GM12878 (cell line): ENCODE measurements at regions not wholly inside any gene's neighbourhood (a gene's known extent, or its start where the extent isn't known, plus 50 kb on each side); places are given as distances from the start of the nearest gene placed in this dataset.

Source experiments
- ATAC-seq: fragments of 200-7000 bp; cut with Tn5 transposase; 3 replicates; pipeline ENCODE4 v1.9.1; 2020; ENCODE audit warnings: mild to moderate bottlenecking, moderate library complexity
- BruUV-seq: library from RNA; stranded (reverse); fragments of 400-500 nt; replicated peaks from 2 replicates; lab custom pipeline; 2021; lab: Mats Ljungman, UMichigan
- CTCF ChIA-PET: fragments of 300-600 bp; sonication (Branson Sonifier 250); formaldehyde crosslinking; extraction: SDS; loops from one replicate; lab custom pipeline; 2021; ENCODE audit warnings: inconsistent platforms; lab: Yijun Ruan, JAX
- POLR2A ChIA-PET: fragments of 350-600 bp; formaldehyde crosslinking; extraction: SDS; loops from one replicate; lab custom pipeline; 2021; ENCODE audit warnings: inconsistent platforms; lab: Charles Lee
- RAD21 ChIA-PET: fragments of 300-600 bp; sonication (Branson Sonifier 250); formaldehyde crosslinking; loops from one replicate; lab custom pipeline; 2023; ENCODE audit warnings: antibody characterized with exemption; ENCODE audit not compliant: unreplicated experiment; lab: Charles Lee
- SMC1A ChIA-PET: fragments of 300-600 bp; sonication (Branson Sonifier 250); formaldehyde crosslinking; loops from one replicate; lab custom pipeline; 2023; ENCODE audit not compliant: unreplicated experiment, uncharacterized antibody; lab: Charles Lee
- DNase-seq: peaks from one replicate; pipeline ENCODE4 v3.0.0-alpha.2; 2011; ENCODE audit warnings: low read depth, low spot score
- FAIRE-seq: peaks from 3 replicates; lab custom pipeline; 2011; peaks lifted over from hg19 to GRCh38; lab: Jason Lieb, UNC
- H2AFZ ChIP-seq: 2 replicates; pipeline ENCODE4 v1.6.0; 2011; ENCODE audit warnings: low read depth, low read length, control low read depth; ENCODE audit not compliant: control insufficient read depth
- H3K27ac ChIP-seq: 2 replicates; pipeline ENCODE4 v1.5.1; 2011; ENCODE audit warnings: control low read depth; ENCODE audit not compliant: control insufficient read depth, insufficient read depth
- H3K27me3 ChIP-seq, 2 experiments: replicated peaks in 1 of 2; 2 replicates each; pipeline versions ENCODE4 v1.6.0 to v1.6.1; 2011; ENCODE audit warnings: low read length in 1 of 2; ENCODE audit not compliant: control insufficient read depth in 2 of 2, insufficient read depth in 2 of 2
- H3K36me3 ChIP-seq, 2 experiments: 2 replicates each; pipeline ENCODE4 v1.5.1; 2011; ENCODE audit warnings: low read length in 1 of 2; ENCODE audit not compliant: control insufficient read depth in 2 of 2, insufficient read depth in 2 of 2
- H3K4me1 ChIP-seq: 2 replicates; pipeline ENCODE4 v1.6.1; 2011; ENCODE audit warnings: mild to moderate bottlenecking, low read length, moderate library complexity, mixed read lengths; ENCODE audit not compliant: control insufficient read depth, insufficient read depth
- H3K4me2 ChIP-seq: 2 replicates; pipeline ENCODE4 v1.6.0; 2011; ENCODE audit warnings: control low read depth; ENCODE audit not compliant: control insufficient read depth, insufficient read depth
- H3K4me3 ChIP-seq: fragments of 200-600 bp; sonication (generic); 2 replicates; pipeline ENCODE4 v1.5.1; 2016
- H3K79me2 ChIP-seq: 2 replicates; pipeline ENCODE4 v1.6.0; 2011; ENCODE audit warnings: low read length; ENCODE audit not compliant: control insufficient read depth, insufficient read depth
- H3K9ac ChIP-seq: 2 replicates; pipeline ENCODE4 v1.8.0; 2011; ENCODE audit warnings: low read length, control low read depth, mixed read lengths; ENCODE audit not compliant: control insufficient read depth, insufficient read depth
- H3K9me3 ChIP-seq: replicated peaks from 3 replicates; pipeline ENCODE4 v1.5.1; 2011; ENCODE audit warnings: mild to moderate bottlenecking, low read length; ENCODE audit not compliant: control insufficient read depth, insufficient read depth
- H4K20me1 ChIP-seq: 2 replicates; pipeline ENCODE4 v1.6.0; 2011; ENCODE audit not compliant: control insufficient read depth, insufficient read depth
- CHD1 ChIP-seq: IDR thresholded peaks from 2 replicates; pipeline ENCODE4 v1.6.1; 2012; ENCODE audit warnings: low read depth, low read length, improper control_type of control experiment
- FOXK2 ChIP-seq: fragments of 450-650 bp; IDR thresholded peaks from 2 replicates; pipeline ENCODE4 v1.6.1; 2017; ENCODE audit warnings: mild to moderate bottlenecking, moderate library complexity
- HDAC2 ChIP-seq: fragments of 200-600 bp; sonication (generic); IDR thresholded peaks from 2 replicates; pipeline ENCODE4 v1.6.1; 2017
- MEF2B ChIP-seq: fragments of 450-650 bp; IDR thresholded peaks from 2 replicates; pipeline ENCODE4 v1.6.1; 2018; ENCODE audit warnings: mild to moderate bottlenecking, moderate library complexity; ENCODE audit not compliant: partially characterized antibody, poor library complexity, severe bottlenecking
- NFXL1 ChIP-seq: fragments of 450-650 bp; IDR thresholded peaks from 2 replicates; pipeline ENCODE4 v1.6.1; 2017; ENCODE audit warnings: antibody characterized with exemption, mild to moderate bottlenecking, borderline replicate concordance
- PAX5 ChIP-seq: IDR thresholded peaks from 2 replicates; pipeline ENCODE4 v1.6.1; 2011; ENCODE audit warnings: low read depth, low read length, borderline replicate concordance
- POLR2A ChIP-seq: IDR thresholded peaks from 2 replicates; pipeline ENCODE4 v1.6.1; 2011; ENCODE audit warnings: low read depth, mild to moderate bottlenecking, low read length
- WGBS: methylation state at CpG from one replicate; pipeline ENCODE4 v1.1.6; 2016; ENCODE audit warnings: low lambda C conversion rate; ENCODE audit not compliant: insufficient replicate concordance, insufficient coverage; ENCODE audit errors: missing lambda C conversion rate; 5-methylcytosine and 5-hydroxymethylcytosine counted together
- in situ Hi-C: fragments of 300-500 bp; cut with MboI; formaldehyde crosslinking; loops from 9 replicates; pipeline ENCODE4 v1.14.3; 2018; ENCODE audit warnings: mixed read lengths
- intact Hi-C: fragments of 100-400 bp; cut with micrococcal nuclease; formaldehyde crosslinking; loops from one replicate; pipeline ENCODE4 v1.14.2; 2022; ENCODE audit not compliant: unreplicated experiment
- TF ChIP-seq, protein P1 (sequence below): fragments of 450-650 bp; IDR thresholded peaks from 2 replicates; pipeline ENCODE4 v1.6.1; 2017; ENCODE audit warnings: mild to moderate bottlenecking, moderate library complexity
- TF ChIP-seq, protein P2 (sequence below), 3 experiments: IDR thresholded peaks in 2 of 3; conservative IDR thresholded peaks in 1 of 3; 2 replicates each; pipeline ENCODE4 v1.5.1; 2011; ENCODE audit warnings: low read depth in 3 of 3, low read length in 3 of 3, mild to moderate bottlenecking in 3 of 3, control low read depth in 2 of 3, moderate library complexity in 2 of 3, inconsistent platforms in 1 of 3, mixed read lengths in 1 of 3; ENCODE audit not compliant: control insufficient read depth in 2 of 3, insufficient read depth in 1 of 3; ENCODE audit errors: extremely low read depth in 1 of 3
- TF ChIP-seq, protein P3 (sequence below): IDR thresholded peaks from 2 replicates; pipeline ENCODE4 v1.6.1; 2012; ENCODE audit warnings: low read depth, low read length, improper control_type of control experiment

DNA sequence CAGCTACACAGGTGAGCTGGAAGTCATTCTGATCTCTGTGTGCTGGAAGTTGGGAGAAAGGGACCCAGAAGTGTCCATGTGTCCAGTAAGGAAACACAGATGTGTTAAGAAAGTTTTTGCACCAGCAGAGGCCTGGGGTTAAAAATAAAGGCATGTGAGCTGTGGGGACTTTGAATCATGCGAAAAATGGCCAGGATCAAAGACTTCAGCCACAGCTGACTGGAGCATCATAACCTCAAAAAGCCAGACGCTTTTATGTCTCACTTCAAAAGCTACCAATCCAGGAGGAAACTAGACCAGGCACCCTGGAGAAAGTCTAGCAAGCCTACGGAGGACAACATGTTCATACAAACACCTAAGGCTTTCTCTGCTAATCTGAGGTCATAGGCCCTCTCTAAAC lies 503.6 kb upstream of the REG3G start:
- POLR2A ChIA-PET = no interaction called here
- in situ Hi-C loops (no loop called here), intact Hi-C loops (no loop called here)
- 11% methylated on average over 3 of the region's 3 CpGs for WGBS
- no peak for DNase-seq
- H3K27ac ChIP-seq = no peak overlapping the region
- no peaks in the 10 kb centered on the region for H3K9me3 ChIP-seq
- H3K4me3 ChIP-seq = no peak overlapping the region
- BruUV-seq = no TSS peak
- no peaks in the 10 kb centered on the region for H3K4me1 ChIP-seq
- no peak overlapping the region for H3K4me2 ChIP-seq
- no peak for ATAC-seq
- no peak overlapping the region for H2AFZ ChIP-seq
- no peaks in the 10 kb centered on the region for H3K36me3 ChIP-seq
- H3K79me2 ChIP-seq = no peaks in the 10 kb centered on the region
- SMC1A ChIA-PET = interaction anchor here (0.5 to 1.1 kb wide), 2 partner anchors 48 to 49 kb away, joined by 3 to 4 read pairs; no protein-coding TSS in a partner anchor
- H3K9ac ChIP-seq = no peak overlapping the region
- TF ChIP-seq PAX5 = no peak
- TF ChIP-seq CHD1 = no peak
- no peak for TF ChIP-seq POLR2A
- RAD21 ChIA-PET = no interaction called here
- H3K27me3 ChIP-seq = no peaks in the 10 kb centered on the region
- CTCF ChIA-PET = no interaction called here
- no peak for FAIRE-seq
- H4K20me1 ChIP-seq = no peaks in the 10 kb centered on the region

DNA sequence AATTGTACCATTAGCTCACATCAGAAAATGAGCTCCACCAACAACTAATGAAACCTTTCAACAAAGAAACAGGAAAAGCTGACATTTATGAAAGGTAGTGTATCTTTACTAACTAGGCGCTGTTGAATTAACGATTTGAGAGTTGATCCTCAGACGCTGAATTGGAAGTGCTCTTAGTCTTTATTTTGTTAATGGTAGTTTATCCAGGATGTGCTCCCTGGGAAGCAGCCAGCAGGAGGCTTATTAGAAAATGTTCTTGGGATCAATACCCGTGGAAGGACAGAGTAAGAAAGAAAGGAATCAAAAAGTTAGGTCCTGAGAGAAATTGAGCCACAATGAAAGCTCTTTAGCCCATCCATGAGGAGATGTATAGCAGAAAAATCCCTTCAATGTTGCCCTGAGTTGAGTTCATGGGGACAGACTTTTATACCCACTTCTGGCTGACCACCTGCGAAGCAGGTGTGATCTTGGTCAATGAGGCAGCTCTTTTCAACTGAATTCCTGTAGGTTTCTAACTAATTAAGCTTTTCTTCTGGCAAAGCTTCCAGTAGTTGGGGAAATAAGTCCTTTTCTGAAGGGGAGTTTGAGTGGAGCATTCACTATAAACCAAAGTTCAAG lies 492.6 kb upstream of the REG3G start:
- no peaks in the 10 kb centered on the region for H3K36me3 ChIP-seq
- no peak overlapping the region for H3K9ac ChIP-seq
- H4K20me1 ChIP-seq = no peaks in the 10 kb centered on the region
- intact Hi-C loops = no loop called here
- POLR2A ChIA-PET = interaction anchor here (0.8 kb wide), 1 partner anchor 9 kb away, joined by 4 read pairs; no protein-coding TSS in a partner anchor
- H3K4me3 ChIP-seq = no peak overlapping the region
- H3K79me2 ChIP-seq = no peaks in the 10 kb centered on the region
- FAIRE-seq (no peak), DNase-seq (no peak), ATAC-seq (no peak)
- H3K27me3 ChIP-seq = no peaks in the 10 kb centered on the region
- no peaks in the 10 kb centered on the region for H3K9me3 ChIP-seq
- in situ Hi-C loops = no loop called here
- 2% methylated on average over 5 of the region's 5 CpGs for WGBS
- RAD21 ChIA-PET = interaction anchor here (1.1 to 2.1 kb wide), 2 partner anchors 8 to 280 kb away, joined by 3 to 8 read pairs; no protein-coding TSS in a partner anchor
- no peak overlapping the region for H3K27ac ChIP-seq
- H3K4me2 ChIP-seq = no peak overlapping the region
- H3K4me1 ChIP-seq = no peaks in the 10 kb centered on the region
- SMC1A ChIA-PET = interaction anchor here (0.7 to 1.4 kb wide), 10 partner anchors 8 to 324 kb away, joined by 3 to 4 read pairs (median 3); no protein-coding TSS in a partner anchor
- no TSS peak for BruUV-seq
- CTCF ChIA-PET = interaction anchor here (1.2 to 3.2 kb wide), 3 partner anchors 9 to 100 kb away, joined by 3 to 19 read pairs (median 4); no protein-coding TSS in a partner anchor
- no peak overlapping the region for H2AFZ ChIP-seq
- TF ChIP-seq MEF2B = no peak
- TF ChIP-seq, protein P1, sequence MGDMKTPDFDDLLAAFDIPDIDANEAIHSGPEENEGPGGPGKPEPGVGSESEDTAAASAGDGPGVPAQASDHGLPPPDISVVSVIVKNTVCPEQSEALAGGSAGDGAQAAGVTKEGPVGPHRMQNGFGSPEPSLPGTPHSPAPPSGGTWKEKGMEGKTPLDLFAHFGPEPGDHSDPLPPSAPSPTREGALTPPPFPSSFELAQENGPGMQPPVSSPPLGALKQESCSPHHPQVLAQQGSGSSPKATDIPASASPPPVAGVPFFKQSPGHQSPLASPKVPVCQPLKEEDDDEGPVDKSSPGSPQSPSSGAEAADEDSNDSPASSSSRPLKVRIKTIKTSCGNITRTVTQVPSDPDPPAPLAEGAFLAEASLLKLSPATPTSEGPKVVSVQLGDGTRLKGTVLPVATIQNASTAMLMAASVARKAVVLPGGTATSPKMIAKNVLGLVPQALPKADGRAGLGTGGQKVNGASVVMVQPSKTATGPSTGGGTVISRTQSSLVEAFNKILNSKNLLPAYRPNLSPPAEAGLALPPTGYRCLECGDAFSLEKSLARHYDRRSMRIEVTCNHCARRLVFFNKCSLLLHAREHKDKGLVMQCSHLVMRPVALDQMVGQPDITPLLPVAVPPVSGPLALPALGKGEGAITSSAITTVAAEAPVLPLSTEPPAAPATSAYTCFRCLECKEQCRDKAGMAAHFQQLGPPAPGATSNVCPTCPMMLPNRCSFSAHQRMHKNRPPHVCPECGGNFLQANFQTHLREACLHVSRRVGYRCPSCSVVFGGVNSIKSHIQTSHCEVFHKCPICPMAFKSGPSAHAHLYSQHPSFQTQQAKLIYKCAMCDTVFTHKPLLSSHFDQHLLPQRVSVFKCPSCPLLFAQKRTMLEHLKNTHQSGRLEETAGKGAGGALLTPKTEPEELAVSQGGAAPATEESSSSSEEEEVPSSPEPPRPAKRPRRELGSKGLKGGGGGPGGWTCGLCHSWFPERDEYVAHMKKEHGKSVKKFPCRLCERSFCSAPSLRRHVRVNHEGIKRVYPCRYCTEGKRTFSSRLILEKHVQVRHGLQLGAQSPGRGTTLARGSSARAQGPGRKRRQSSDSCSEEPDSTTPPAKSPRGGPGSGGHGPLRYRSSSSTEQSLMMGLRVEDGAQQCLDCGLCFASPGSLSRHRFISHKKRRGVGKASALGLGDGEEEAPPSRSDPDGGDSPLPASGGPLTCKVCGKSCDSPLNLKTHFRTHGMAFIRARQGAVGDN = no peak
- TF ChIP-seq, protein P2, sequence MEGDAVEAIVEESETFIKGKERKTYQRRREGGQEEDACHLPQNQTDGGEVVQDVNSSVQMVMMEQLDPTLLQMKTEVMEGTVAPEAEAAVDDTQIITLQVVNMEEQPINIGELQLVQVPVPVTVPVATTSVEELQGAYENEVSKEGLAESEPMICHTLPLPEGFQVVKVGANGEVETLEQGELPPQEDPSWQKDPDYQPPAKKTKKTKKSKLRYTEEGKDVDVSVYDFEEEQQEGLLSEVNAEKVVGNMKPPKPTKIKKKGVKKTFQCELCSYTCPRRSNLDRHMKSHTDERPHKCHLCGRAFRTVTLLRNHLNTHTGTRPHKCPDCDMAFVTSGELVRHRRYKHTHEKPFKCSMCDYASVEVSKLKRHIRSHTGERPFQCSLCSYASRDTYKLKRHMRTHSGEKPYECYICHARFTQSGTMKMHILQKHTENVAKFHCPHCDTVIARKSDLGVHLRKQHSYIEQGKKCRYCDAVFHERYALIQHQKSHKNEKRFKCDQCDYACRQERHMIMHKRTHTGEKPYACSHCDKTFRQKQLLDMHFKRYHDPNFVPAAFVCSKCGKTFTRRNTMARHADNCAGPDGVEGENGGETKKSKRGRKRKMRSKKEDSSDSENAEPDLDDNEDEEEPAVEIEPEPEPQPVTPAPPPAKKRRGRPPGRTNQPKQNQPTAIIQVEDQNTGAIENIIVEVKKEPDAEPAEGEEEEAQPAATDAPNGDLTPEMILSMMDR (IDR thresholded peaks at IDR 0.05 in 2 of 3, conservative IDR thresholded peaks at IDR 0.05 in 1 of 3; ENCODE audit: control insufficient read depth in 2 of 3, extremely low read depth in 1 of 3, insufficient read depth in 1 of 3, low read depth in 3 of 3, low read length in 3 of 3) = no peak
- no peak for TF ChIP-seq HDAC2
- TF ChIP-seq, protein P3, sequence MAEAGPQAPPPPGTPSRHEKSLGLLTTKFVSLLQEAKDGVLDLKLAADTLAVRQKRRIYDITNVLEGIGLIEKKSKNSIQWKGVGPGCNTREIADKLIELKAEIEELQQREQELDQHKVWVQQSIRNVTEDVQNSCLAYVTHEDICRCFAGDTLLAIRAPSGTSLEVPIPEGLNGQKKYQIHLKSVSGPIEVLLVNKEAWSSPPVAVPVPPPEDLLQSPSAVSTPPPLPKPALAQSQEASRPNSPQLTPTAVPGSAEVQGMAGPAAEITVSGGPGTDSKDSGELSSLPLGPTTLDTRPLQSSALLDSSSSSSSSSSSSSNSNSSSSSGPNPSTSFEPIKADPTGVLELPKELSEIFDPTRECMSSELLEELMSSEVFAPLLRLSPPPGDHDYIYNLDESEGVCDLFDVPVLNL = no peak
- no peak for TF ChIP-seq NFXL1
- TF ChIP-seq FOXK2 = no peak
